CD4-positive, alpha-beta T cell (primary cell): ENCODE measurements at regions not wholly inside any gene's neighbourhood (a gene's known extent, or its start where the extent isn't known, plus 50 kb on each side); places are given as distances from the start of the nearest gene placed in this dataset.

Experiments
- ATAC-seq: fragments of 200-7000 bp; cut with Tn5 transposase; one replicate; pipeline ENCODE4 v1.10.0; 2022; ENCODE audit warnings: mild to moderate bottlenecking; ENCODE audit not compliant: poor library complexity
- CTCF ChIA-PET: fragments of 350-600 bp; sonication (Branson Sonifier 250); formaldehyde crosslinking; loops from one replicate; lab custom pipeline; 2021; ENCODE audit warnings: antibody characterized with exemption, inconsistent platforms; lab: Charles Lee
- POLR2A ChIA-PET: fragments of 350-600 bp; sonication (Branson Sonifier 250); formaldehyde crosslinking; loops from one replicate; lab custom pipeline; 2021; ENCODE audit warnings: antibody characterized with exemption, inconsistent platforms; lab: Charles Lee
- DNase-seq, 14 experiments: peaks; one replicate each; pipeline ENCODE4 v3.0.0-alpha.2; 2013 to 2020; ENCODE audit warnings: mixed read lengths in 2 of 14
- H3K27ac ChIP-seq, 2 donors: one replicate each; pipeline versions ENCODE4 v1.5.1 to v1.7.0; 2013; ENCODE audit warnings: low read length in 2 of 2, low read depth in 1 of 2, mild to moderate bottlenecking in 1 of 2
- H3K27me3 ChIP-seq, 2 experiments: 1 replicate in 1 of 2; 2 replicates in 1 of 2; pipeline versions ENCODE4 v1.6.1 to v1.7.0; 2013; ENCODE audit warnings: low read length in 2 of 2, control low read depth in 1 of 2, mild to moderate bottlenecking in 1 of 2, moderate library complexity in 1 of 2; ENCODE audit not compliant: insufficient read depth in 2 of 2, control insufficient read depth in 1 of 2
- H3K36me3 ChIP-seq: one replicate; pipeline ENCODE4 v1.6.1; 2013; ENCODE audit warnings: low read length, control low read depth; ENCODE audit not compliant: insufficient read depth
- H3K4me1 ChIP-seq: one replicate; pipeline ENCODE4 v1.6.1; 2013; ENCODE audit warnings: low read length, control low read depth; ENCODE audit not compliant: insufficient read depth
- H3K4me3 ChIP-seq: one replicate; pipeline ENCODE4 v1.5.1; 2013; ENCODE audit warnings: mild to moderate bottlenecking, low read length, moderate library complexity
- H3K9me3 ChIP-seq, 2 experiments: 1 replicate in 1 of 2; 2 replicates in 1 of 2; pipeline versions ENCODE4 v1.6.1 to v1.7.0; 2013; ENCODE audit warnings: low read length in 2 of 2, mild to moderate bottlenecking in 2 of 2, control low read depth in 1 of 2, moderate library complexity in 1 of 2; ENCODE audit not compliant: control insufficient read depth in 1 of 2, insufficient read depth in 1 of 2
- H3K27ac Mint-ChIP-seq: one replicate; pipeline ENCODE4 v1.8.0; 2020; ENCODE audit warnings: mixed read lengths
- H3K27me3 Mint-ChIP-seq: one replicate; pipeline ENCODE4 v1.8.0; 2021; ENCODE audit warnings: mixed read lengths
- H3K36me3 Mint-ChIP-seq: one replicate; pipeline ENCODE4 v1.8.0; 2021; ENCODE audit warnings: low read depth, mixed read lengths
- H3K4me1 Mint-ChIP-seq: one replicate; pipeline ENCODE4 v1.8.0; 2021; ENCODE audit warnings: low read depth, mixed read lengths
- H3K4me3 Mint-ChIP-seq: one replicate; pipeline ENCODE4 v1.8.0; 2020; ENCODE audit warnings: mild to moderate bottlenecking, mixed read lengths
- H3K9me3 Mint-ChIP-seq: one replicate; pipeline ENCODE4 v1.8.0; 2020; ENCODE audit warnings: mixed read lengths
- CTCF ChIP-seq: fragments of 200-600 bp; IDR thresholded peaks from one replicate; pipeline ENCODE4 v1.8.0; 2022; ENCODE audit warnings: antibody characterized with exemption, mild to moderate bottlenecking
- intact Hi-C, 2 experiments: fragments of 100-400 bp; cut with DNase I in 1 of 2; cut with micrococcal nuclease in 1 of 2; formaldehyde crosslinking; loops; one replicate each; pipeline versions ENCODE4 v1.15.1 to v1.9.0; 2023 to 2025; cut with DNase I, micrococcal nuclease

- Mint-ChIP-seq H3K9me3 (peaks cover 4% of the 10 kb centered on the region), H3K36me3 (no peaks in the 10 kb centered on the region), H3K27me3 (peaks cover 3% of the 10 kb centered on the region), H3K4me1 (no peaks in the 10 kb centered on the region), H3K27ac (no peak overlapping the region), H3K4me3 (no peak overlapping the region)
- POLR2A ChIA-PET: no interaction called here
- H3K4me3 ChIP-seq: no peak overlapping the region
- no peaks in the 10 kb centered on the region for H3K36me3 ChIP-seq
- TF ChIP-seq CTCF: no peak
- ATAC-seq (no peak), DNase-seq (no peak)
- CTCF ChIA-PET: no interaction called here
- peaks cover 0 to 9% of the 10 kb centered on the region in 2 experiments for H3K9me3 ChIP-seq
- H3K4me1 ChIP-seq: no peaks in the 10 kb centered on the region
- H3K27me3 ChIP-seq: no peaks in the 10 kb centered on the region
- intact Hi-C loops: no loop called here
- no peak overlapping the region for H3K27ac ChIP-seq
These were observed 267.1 kb upstream of the SEMA6A start for GRCh38 chr5:116841734-116842133.

DNA sequence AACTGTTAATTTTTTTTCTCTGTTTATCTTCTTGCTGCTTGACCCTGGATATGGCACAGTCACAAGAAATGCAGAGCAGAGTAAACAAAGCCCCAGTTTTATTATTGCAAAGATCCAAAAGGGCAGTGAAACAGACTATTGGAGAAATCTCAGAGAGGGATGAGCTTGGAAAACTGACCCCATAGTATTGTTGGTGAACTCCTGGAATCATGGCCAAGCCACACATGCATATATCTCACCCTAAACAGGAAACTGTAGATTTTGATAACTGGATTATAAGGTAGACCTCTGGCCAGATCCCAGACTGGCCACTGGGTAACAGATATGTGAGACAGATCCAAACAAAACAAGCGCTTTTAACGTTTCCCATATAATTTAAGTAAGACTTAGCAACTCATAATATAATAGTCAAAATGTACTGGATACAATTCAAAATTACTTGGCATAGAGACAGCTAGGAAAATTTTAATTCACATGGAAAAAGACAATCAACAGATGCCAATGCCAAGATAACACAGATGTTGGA lies 263.5 kb upstream of the SEMA6A start:
- no peak overlapping the region for H3K4me3 Mint-ChIP-seq
- POLR2A ChIA-PET: no interaction called here
- H3K9me3 ChIP-seq: peaks cover 0 to 9% of the 10 kb centered on the region in 2 experiments

GRCh38 chr5:116834796-116835515 lies 260.3 kb upstream of the SEMA6A start:
- ATAC-seq: no peak
- DNase-seq: no peak
- Mint-ChIP-seq H3K9me3 (no peaks in the 10 kb centered on the region), H3K36me3 (no peaks in the 10 kb centered on the region), H3K27ac (no peak overlapping the region), H3K4me1 (no peaks in the 10 kb centered on the region), H3K4me3 (no peak overlapping the region), H3K27me3 (peaks cover 5% of the 10 kb centered on the region)
- Histone ChIP-seq H3K9me3 (no peaks in the 10 kb centered on the region), H3K27ac (no peak overlapping the region), H3K4me3 (no peak overlapping the region), H3K36me3 (no peaks in the 10 kb centered on the region), H3K4me1 (no peaks in the 10 kb centered on the region), H3K27me3 (no peaks in the 10 kb centered on the region)
- intact Hi-C loops: no loop called here
- TF ChIP-seq CTCF: no peak
- ChIA-PET CTCF (no interaction called here), POLR2A (no interaction called here)

More for the DNA sequence above, 263.5 kb upstream of the SEMA6A start:
- Mint-ChIP-seq H3K27ac (no peak overlapping the region), H3K4me1 (no peaks in the 10 kb centered on the region), H3K36me3 (no peaks in the 10 kb centered on the region), H3K9me3 (no peaks in the 10 kb centered on the region), H3K27me3 (peaks cover 5% of the 10 kb centered on the region)
- H3K4me3 ChIP-seq: no peak overlapping the region
- intact Hi-C loops: no loop called here
- ATAC-seq (no peak), DNase-seq (no peak)
- no peaks in the 10 kb centered on the region for H3K36me3 ChIP-seq
- no peak overlapping the region for H3K27ac ChIP-seq
- H3K4me1 ChIP-seq: no peaks in the 10 kb centered on the region
- TF ChIP-seq CTCF: no peak
- CTCF ChIA-PET: no interaction called here
- no peaks in the 10 kb centered on the region for H3K27me3 ChIP-seq
